IPS DF 4.7 (cell line): ENCODE measurements at regions not wholly inside any gene's neighbourhood (a gene's known extent, or its start where the extent isn't known, plus 50 kb on each side); places are given as distances from the start of the nearest gene placed in this dataset.
"Not testable (repeated sequence)": the region's sequence is repeated elsewhere in the genome, so short reads cannot be mapped to it uniquely, and the experiment has no call there.

ENCODE experiments used
- DNase-seq: peaks from one replicate; pipeline ENCODE4 v3.0.0-alpha.2; 2013; ENCODE audit warnings: low spot score; ENCODE audit errors: extremely low read depth

GRCh38 chr10:128178302-128178958 is 52.2 kb upstream of the MKI67 start:
- no peak for DNase-seq

GRCh38 chr10:128180843-128181242 is 54.6 kb upstream of the MKI67 start:
- no peak for DNase-seq

- no peak for DNase-seq
These were observed 59.4 kb upstream of the MKI67 start for GRCh38 chr10:128185627-128186026.

GRCh38 chr10:128186959-128187787 is 61.0 kb upstream of the MKI67 start:
- no peak for DNase-seq

DNA sequence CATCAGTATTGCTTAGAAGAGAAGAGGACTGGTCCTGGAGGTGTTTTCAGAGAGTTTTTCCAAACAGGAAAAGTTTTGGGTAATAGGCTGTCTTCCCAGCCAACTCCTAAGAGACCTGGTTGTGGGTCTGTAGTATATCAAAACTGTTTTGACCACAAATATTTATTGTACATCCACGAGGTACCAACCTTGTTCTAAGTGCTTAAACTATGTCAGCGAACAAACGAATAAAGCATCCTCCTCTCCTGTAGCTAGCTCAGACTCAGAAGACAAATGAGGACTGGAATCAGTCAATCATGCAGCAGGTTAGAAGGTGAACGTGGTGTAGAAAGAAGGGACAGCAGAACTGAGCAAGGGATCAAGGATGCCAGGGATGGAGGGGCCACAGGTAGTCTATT is 61.6 kb upstream of the MKI67 start:
- no peak for DNase-seq

GRCh38 chr10:128189176-128189575 is 63.0 kb upstream of the MKI67 start:
- DNase-seq, result no peak

GRCh38 chr10:128191847-128192246 is 65.6 kb upstream of the MKI67 start:
- DNase-seq, result no peak

GRCh38 chr10:128201826-128202225 is 75.6 kb upstream of the MKI67 start:
- not testable (repeated sequence) for DNase-seq

- no peak for DNase-seq
These were observed 76.8 kb upstream of the MKI67 start for GRCh38 chr10:128203028-128203427.

DNA sequence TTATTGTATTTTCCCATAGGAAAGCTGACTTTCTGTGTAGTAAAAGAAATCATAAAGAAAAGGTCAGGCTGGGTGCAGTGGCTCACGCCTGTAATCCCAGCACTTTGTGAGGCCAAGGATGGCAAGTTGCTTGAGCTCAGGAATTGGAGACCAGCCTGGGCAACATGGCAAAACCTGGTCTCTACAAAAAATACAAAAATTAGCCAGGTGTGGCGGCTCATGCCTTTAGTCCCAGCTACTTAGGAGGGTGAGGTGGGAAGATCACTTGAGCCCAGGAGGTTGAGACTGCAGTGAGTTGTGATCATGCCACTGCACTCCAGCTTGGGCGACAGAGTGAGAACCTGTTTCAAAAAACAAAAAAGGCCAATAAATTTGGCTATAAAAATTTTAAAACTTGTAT is 79.4 kb upstream of the MKI67 start:
- DNase-seq, result not testable (repeated sequence)

DNA sequence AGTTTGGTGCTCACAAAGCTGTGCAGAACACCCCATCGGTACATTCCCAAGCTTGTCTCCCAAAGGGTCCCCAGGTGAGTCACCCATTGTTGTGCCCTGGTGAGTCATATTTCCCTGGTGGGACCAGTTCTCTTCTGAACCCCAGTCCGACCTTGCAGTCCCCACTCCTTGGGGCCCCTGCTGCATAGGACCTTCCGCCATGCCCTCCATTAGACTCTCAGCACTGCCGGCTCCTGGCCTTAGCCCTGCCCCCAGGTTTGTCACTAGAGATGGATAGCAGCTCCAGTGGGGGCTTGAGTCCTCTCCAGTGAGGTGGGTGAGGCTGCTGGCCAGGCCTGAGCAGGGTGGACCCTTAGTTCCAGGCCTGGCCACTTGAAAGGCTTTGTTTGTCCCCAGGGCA is 80.5 kb upstream of the MKI67 start:
- DNase-seq, result no peak

DNA sequence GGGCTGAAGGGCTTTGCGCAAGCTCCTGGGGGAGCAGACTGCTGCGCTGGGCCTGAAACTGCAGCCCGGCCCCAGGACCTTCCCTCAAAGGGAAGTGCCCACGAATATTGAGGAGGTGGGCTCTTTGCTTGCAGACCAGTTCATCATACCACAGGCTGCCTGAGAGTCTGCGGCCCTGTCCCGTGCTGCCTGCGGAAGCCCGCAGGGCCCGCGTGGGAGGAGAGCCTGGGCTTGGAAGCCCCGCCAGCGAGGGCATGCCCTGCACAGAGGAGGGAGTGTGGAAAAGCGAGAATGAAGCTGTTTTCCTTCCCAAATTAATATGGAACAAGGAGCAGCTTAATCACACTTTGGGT is 83.6 kb upstream of the MKI67 start:
- DNase-seq, result no peak

DNA sequence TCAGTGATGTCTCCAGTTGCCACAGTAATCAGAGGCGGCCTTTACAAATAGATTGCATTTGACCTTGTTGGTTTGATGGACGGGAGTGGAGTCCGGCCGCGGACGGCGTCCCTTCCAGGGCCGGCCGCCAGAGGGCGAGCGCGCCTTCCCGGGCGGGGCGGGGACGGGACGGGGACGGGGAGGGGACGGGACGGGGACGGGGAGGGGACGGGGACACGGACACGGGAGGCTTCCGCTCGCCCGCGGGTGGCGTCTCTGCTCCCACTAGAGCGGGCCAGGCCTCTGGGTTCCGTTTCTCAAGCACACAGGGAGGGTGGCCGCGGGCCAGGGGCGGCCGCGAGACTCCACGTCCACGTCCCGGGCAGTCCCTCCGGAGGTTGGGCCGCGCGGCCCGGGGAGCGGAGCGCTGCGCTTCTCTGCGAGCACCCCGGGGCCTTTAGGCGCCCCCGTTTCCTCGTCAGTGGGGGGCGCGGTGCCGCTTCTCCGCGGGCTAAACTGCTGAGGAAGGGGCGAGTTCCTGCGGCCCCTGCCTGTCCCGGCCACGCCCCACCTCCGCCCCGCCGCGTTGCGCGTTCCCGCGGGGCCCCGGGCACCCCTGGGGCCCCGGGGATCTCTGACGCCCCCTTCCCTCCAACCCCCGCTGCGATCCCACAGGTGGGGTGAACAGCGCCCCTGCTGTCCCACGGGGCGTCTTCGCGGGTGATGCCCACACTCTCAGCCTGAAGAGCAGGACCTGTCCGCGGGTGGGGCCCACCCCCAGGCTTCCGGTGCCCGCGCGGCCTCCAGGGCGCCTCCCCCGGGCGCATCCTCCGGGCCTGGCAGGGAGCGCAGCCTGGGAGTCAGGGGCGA is 84.2 kb upstream of the MKI67 start:
- no peak for DNase-seq

DNA sequence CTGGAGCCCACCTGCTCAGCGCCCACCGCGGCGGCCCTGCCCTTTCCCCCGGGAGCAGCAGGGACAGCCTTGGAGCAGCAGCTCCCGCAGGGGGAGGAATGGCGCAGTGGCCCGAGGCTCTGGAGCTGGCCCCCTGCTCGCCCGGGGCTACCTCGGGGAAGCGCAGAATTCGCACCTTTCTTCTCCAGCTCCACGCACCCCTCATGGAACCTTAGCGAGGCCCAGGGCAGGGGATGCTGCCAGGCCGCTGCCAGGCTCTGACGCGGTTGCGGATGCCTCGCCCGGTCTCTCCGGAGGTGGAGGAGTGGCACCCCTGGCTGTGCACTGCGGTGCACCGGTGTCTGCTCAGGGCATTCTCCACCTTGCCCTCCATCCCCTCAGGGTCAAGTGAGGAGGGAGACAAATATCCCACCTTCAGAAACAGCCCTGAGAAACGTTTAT is 84.9 kb upstream of the MKI67 start:
- no peak for DNase-seq

- no peak for DNase-seq
These were observed 85.9 kb upstream of the MKI67 start for GRCh38 chr10:128211953-128212727.

- DNase-seq, result no peak
These were observed 86.9 kb upstream of the MKI67 start for GRCh38 chr10:128213156-128213555.

DNA sequence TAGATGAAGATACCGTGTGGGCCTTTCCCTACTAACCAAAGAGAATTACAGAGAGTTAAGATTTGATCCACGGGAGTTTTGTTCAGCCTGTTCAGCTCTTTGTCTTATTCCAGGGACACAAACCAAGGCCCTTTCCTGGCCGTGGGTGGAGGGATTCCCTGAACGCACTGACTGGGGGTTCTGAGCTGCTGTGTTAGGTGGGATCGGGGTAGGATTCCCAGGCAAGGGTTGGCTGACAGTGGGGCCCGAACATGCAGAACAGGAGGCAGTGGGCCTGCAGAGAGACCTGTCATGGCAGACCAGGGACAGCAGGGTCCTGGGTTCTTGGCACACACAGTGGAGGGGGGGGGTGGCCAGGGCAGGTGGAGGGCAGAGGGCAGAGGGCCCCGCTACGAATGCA is 89.5 kb upstream of the MKI67 start:
- DNase-seq, result no peak

- no peak for DNase-seq
These were observed 90.9 kb upstream of the MKI67 start for GRCh38 chr10:128217136-128217535.

DNA sequence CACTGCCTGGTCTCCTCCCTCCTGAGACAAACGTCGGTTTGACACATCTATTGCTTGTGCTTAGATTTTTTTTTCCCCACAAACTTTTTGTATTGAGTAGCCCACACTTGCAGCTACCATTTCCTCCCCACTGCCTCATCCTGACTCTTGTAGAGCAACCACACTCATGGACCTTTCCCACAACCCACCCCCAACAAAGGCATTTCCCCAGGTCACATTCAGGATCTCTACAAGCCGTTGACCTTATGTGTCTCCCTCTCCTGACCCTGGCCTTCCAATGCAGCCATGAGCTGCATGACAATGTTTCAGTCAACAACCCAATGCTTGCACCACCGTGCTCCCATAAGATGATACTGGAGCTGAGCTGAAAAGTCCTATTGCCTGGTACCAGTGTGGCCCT is 91.9 kb upstream of the MKI67 start:
- DNase-seq, result no peak

DNA sequence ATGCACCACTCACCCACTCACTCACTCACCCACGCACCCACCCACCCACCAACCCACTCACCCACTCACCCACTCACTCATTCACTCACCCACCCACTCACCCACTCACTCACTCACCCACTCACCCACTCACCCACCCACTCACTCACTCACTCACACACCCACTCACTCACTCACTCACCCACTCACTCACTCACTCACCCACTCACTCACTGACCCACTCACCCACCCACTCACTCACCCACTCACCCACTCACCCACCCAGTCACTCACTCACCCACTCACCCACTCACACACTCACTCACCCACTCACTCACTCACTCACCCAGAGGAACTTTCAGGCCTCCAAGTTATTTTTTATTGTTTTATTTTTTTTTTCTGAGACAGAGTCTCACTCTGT is 93.1 kb upstream of the MKI67 start:
- DNase-seq, result no peak

- DNase-seq, result no peak
These were observed 93.8 kb upstream of the MKI67 start for GRCh38 chr10:128220021-128220420.
